Naive B cell (primary cell): ENCODE measurements at regions not wholly inside any gene's neighbourhood (a gene's known extent, or its start where the extent isn't known, plus 50 kb on each side); places are given as distances from the start of the nearest gene placed in this dataset.

Experiments
- ATAC-seq, 2 donors: fragments of 150-1000 bp; cut with Tn5 transposase; 2 replicates each; pipeline ENCODE4 v1.10.0; 2021; ENCODE audit warnings: low read depth in 2 of 2, mild to moderate bottlenecking in 2 of 2, moderate library complexity in 2 of 2
- DNase-seq: peaks from one replicate; pipeline ENCODE4 v3.0.0; 2022
- H3K27ac Mint-ChIP-seq, 6 donors: one replicate each; pipeline ENCODE4 v1.8.0; 2020 to 2022; ENCODE audit warnings: mild to moderate bottlenecking in 6 of 6, mixed read lengths in 6 of 6, moderate library complexity in 5 of 6, inconsistent platforms in 2 of 6
- H3K27me3 Mint-ChIP-seq, 3 donors: one replicate each; pipeline ENCODE4 v1.8.0; 2021 to 2022; ENCODE audit warnings: mixed read lengths in 3 of 3, mild to moderate bottlenecking in 1 of 3
- H3K36me3 Mint-ChIP-seq, 2 donors: one replicate each; pipeline ENCODE4 v1.8.0; 2020 to 2022; ENCODE audit warnings: mixed read lengths in 2 of 2, inconsistent platforms in 1 of 2, mild to moderate bottlenecking in 1 of 2
- H3K4me1 Mint-ChIP-seq, 3 donors: one replicate each; pipeline ENCODE4 v1.8.0; 2020 to 2022; ENCODE audit warnings: mixed read lengths in 3 of 3, inconsistent platforms in 1 of 3, mild to moderate bottlenecking in 1 of 3, moderate library complexity in 1 of 3
- H3K4me3 Mint-ChIP-seq, 8 donors: one replicate each; pipeline ENCODE4 v1.8.0; 2020 to 2022; ENCODE audit warnings: mild to moderate bottlenecking in 8 of 8, mixed read lengths in 8 of 8, moderate library complexity in 8 of 8, inconsistent platforms in 2 of 8
- H3K9me3 Mint-ChIP-seq, 7 donors: one replicate each; pipeline ENCODE4 v1.8.0; 2020 to 2022; ENCODE audit warnings: mixed read lengths in 7 of 7, mild to moderate bottlenecking in 5 of 7, inconsistent platforms in 2 of 7, moderate library complexity in 1 of 7

GRCh38 chr10:64067009-64067606 is 545.9 kb downstream of the REEP3 start:
- H3K9me3 Mint-ChIP-seq, result no peaks in the 10 kb centered on the region
- ATAC-seq (no peak), DNase-seq (no peak)
- no peaks in the 10 kb centered on the region for H3K27me3 Mint-ChIP-seq
- no peaks in the 10 kb centered on the region for H3K4me1 Mint-ChIP-seq
- H3K27ac Mint-ChIP-seq, result no peak overlapping the region
- H3K4me3 Mint-ChIP-seq, result no peak overlapping the region
- no peaks in the 10 kb centered on the region for H3K36me3 Mint-ChIP-seq

GRCh38 chr10:64067859-64068258 is 546.7 kb downstream of the REEP3 start:
- no peaks in the 10 kb centered on the region for H3K4me1 Mint-ChIP-seq
- no peaks in the 10 kb centered on the region for H3K36me3 Mint-ChIP-seq
- H3K4me3 Mint-ChIP-seq, result no peak overlapping the region
- H3K27me3 Mint-ChIP-seq, result no peaks in the 10 kb centered on the region
- no peak for ATAC-seq
- H3K27ac Mint-ChIP-seq, result no peak overlapping the region
- H3K9me3 Mint-ChIP-seq, result no peaks in the 10 kb centered on the region
- DNase-seq, result no peak

GRCh38 chr10:64070241-64070640 is 549.0 kb downstream of the REEP3 start:
- DNase-seq (no peak), ATAC-seq (no peak)
- Mint-ChIP-seq H3K27me3 (peaks cover 0 to 7% (median 5%) of the 10 kb centered on the region in 3 donors), H3K27ac (no peak overlapping the region), H3K4me3 (no peak overlapping the region), H3K36me3 (no peaks in the 10 kb centered on the region), H3K4me1 (no peaks in the 10 kb centered on the region), H3K9me3 (no peaks in the 10 kb centered on the region)

GRCh38 chr10:64071218-64071617 is 550.0 kb downstream of the REEP3 start:
- Mint-ChIP-seq H3K4me3 (no peak overlapping the region), H3K27ac (no peak overlapping the region), H3K9me3 (no peaks in the 10 kb centered on the region), H3K36me3 (no peaks in the 10 kb centered on the region), H3K4me1 (no peaks in the 10 kb centered on the region), H3K27me3 (peaks cover 0 to 13% (median 5%) of the 10 kb centered on the region in 3 donors)
- DNase-seq (no peak), ATAC-seq (no peak)

GRCh38 chr10:64075604-64076003 is 554.4 kb downstream of the REEP3 start:
- no peak overlapping the region for H3K4me3 Mint-ChIP-seq
- H3K27me3 Mint-ChIP-seq, result peaks cover 0 to 13% (median 5%) of the 10 kb centered on the region in 3 donors
- DNase-seq (no peak), ATAC-seq (no peak)
- no peaks in the 10 kb centered on the region for H3K9me3 Mint-ChIP-seq
- no peaks in the 10 kb centered on the region for H3K4me1 Mint-ChIP-seq
- no peak overlapping the region for H3K27ac Mint-ChIP-seq
- no peaks in the 10 kb centered on the region for H3K36me3 Mint-ChIP-seq

GRCh38 chr10:64076322-64076940 is 555.2 kb downstream of the REEP3 start:
- no peak for ATAC-seq
- Mint-ChIP-seq H3K27ac (no peak overlapping the region), H3K36me3 (no peaks in the 10 kb centered on the region), H3K27me3 (peaks cover 0 to 13% (median 5%) of the 10 kb centered on the region in 3 donors), H3K4me1 (no peaks in the 10 kb centered on the region), H3K9me3 (no peaks in the 10 kb centered on the region), H3K4me3 (no peak overlapping the region)
- no peak for DNase-seq

- Mint-ChIP-seq H3K9me3 (no peaks in the 10 kb centered on the region), H3K4me3 (no peak overlapping the region), H3K27me3 (peaks cover 0 to 10% (median 0%) of the 10 kb centered on the region in 3 donors), H3K4me1 (no peaks in the 10 kb centered on the region), H3K36me3 (no peaks in the 10 kb centered on the region), H3K27ac (no peak overlapping the region)
- DNase-seq (no peak), ATAC-seq (no peak)
Observed at GRCh38 chr10:64079341-64079740, 558.1 kb downstream of the REEP3 start.

- Mint-ChIP-seq H3K27me3 (peaks cover 0 to 6% (median 0%) of the 10 kb centered on the region in 3 donors), H3K9me3 (no peaks in the 10 kb centered on the region), H3K27ac (no peak overlapping the region), H3K4me3 (no peak overlapping the region), H3K36me3 (no peaks in the 10 kb centered on the region), H3K4me1 (no peaks in the 10 kb centered on the region)
- no peak for ATAC-seq
- DNase-seq, result no peak
Observed at GRCh38 chr10:64080071-64080470, 558.9 kb downstream of the REEP3 start.

GRCh38 chr10:64081947-64082482 is 560.8 kb downstream of the REEP3 start:
- no peaks in the 10 kb centered on the region for H3K9me3 Mint-ChIP-seq
- H3K36me3 Mint-ChIP-seq, result no peaks in the 10 kb centered on the region
- no peak overlapping the region for H3K4me3 Mint-ChIP-seq
- ATAC-seq, result no peak
- DNase-seq, result no peak
- peak overlapping the region in 1 of 6 donors; percentile 57 for H3K27ac Mint-ChIP-seq
- H3K4me1 Mint-ChIP-seq, result no peaks in the 10 kb centered on the region
- H3K27me3 Mint-ChIP-seq, result no peaks in the 10 kb centered on the region

GRCh38 chr10:64086083-64086767 is 565.0 kb downstream of the REEP3 start:
- ATAC-seq (no peak), DNase-seq (no peak)
- Mint-ChIP-seq H3K36me3 (no peaks in the 10 kb centered on the region), H3K27ac (no peak overlapping the region), H3K4me3 (no peak overlapping the region), H3K27me3 (no peaks in the 10 kb centered on the region), H3K9me3 (no peaks in the 10 kb centered on the region), H3K4me1 (no peaks in the 10 kb centered on the region)

- Mint-ChIP-seq H3K27me3 (no peaks in the 10 kb centered on the region), H3K4me1 (no peaks in the 10 kb centered on the region), H3K4me3 (no peak overlapping the region), H3K27ac (no peak overlapping the region), H3K9me3 (no peaks in the 10 kb centered on the region), H3K36me3 (no peaks in the 10 kb centered on the region)
- ATAC-seq, result no peak
- DNase-seq, result no peak
Observed at GRCh38 chr10:64089648-64090047, 568.4 kb downstream of the REEP3 start.

- Mint-ChIP-seq H3K4me3 (no peak overlapping the region), H3K9me3 (no peaks in the 10 kb centered on the region), H3K27me3 (no peaks in the 10 kb centered on the region), H3K27ac (no peak overlapping the region), H3K4me1 (no peaks in the 10 kb centered on the region), H3K36me3 (no peaks in the 10 kb centered on the region)
- ATAC-seq (no peak), DNase-seq (no peak)
Observed at GRCh38 chr10:64090865-64091264, 569.7 kb downstream of the REEP3 start.

- H3K27ac Mint-ChIP-seq, result no peak overlapping the region
- H3K4me3 Mint-ChIP-seq, result no peak overlapping the region
- ATAC-seq, result no peak
- H3K27me3 Mint-ChIP-seq, result no peaks in the 10 kb centered on the region
- no peak for DNase-seq
- no peaks in the 10 kb centered on the region for H3K4me1 Mint-ChIP-seq
- no peaks in the 10 kb centered on the region for H3K9me3 Mint-ChIP-seq
- no peaks in the 10 kb centered on the region for H3K36me3 Mint-ChIP-seq
Observed at GRCh38 chr10:64091897-64092296, 570.7 kb downstream of the REEP3 start.

- H3K9me3 Mint-ChIP-seq, result no peaks in the 10 kb centered on the region
- ATAC-seq (no peak), DNase-seq (no peak)
- no peaks in the 10 kb centered on the region for H3K4me1 Mint-ChIP-seq
- H3K4me3 Mint-ChIP-seq, result no peak overlapping the region
- H3K36me3 Mint-ChIP-seq, result no peaks in the 10 kb centered on the region
- H3K27ac Mint-ChIP-seq, result no peak overlapping the region
- no peaks in the 10 kb centered on the region for H3K27me3 Mint-ChIP-seq
Observed at GRCh38 chr10:64093304-64093703, 572.1 kb downstream of the REEP3 start.
